SK-N-SH (cell line): ENCODE measurements at regions not wholly inside any gene's neighbourhood (a gene's known extent, or its start where the extent isn't known, plus 50 kb on each side); places are given as distances from the start of the nearest gene placed in this dataset.

ENCODE experiments used
- CTCF ChIA-PET: fragments of 300-600, 350-600 bp; formaldehyde crosslinking; extraction: SDS; loops from one replicate; lab custom pipeline; 2021; lab: Yijun Ruan, JAX
- POLR2A ChIA-PET: fragments of 350-600 bp; sonication (Branson Sonifier 250); formaldehyde crosslinking; extraction: SDS; loops from one replicate; lab custom pipeline; 2020; ENCODE audit warnings: antibody characterized with exemption, inconsistent platforms; lab: Yijun Ruan, JAX
- DNase-seq: peaks from one replicate; pipeline ENCODE4 v3.0.0; 2012
- H2AFZ ChIP-seq: fragments of 200-600 bp; sonication (generic); 2 replicates; pipeline ENCODE4 v1.8.1; 2016; ENCODE audit warnings: antibody characterized with exemption, mild to moderate bottlenecking, low read depth
- H3F3A ChIP-seq: fragments of 200-600 bp; sonication (generic); replicated peaks from 2 replicates; pipeline ENCODE3; 2016; ENCODE audit warnings: antibody characterized with exemption, mild to moderate bottlenecking; ENCODE audit not compliant: insufficient read depth
- H3K27ac ChIP-seq, 2 experiments: fragments of 200-500 bp in 1 of 2; fragments of 200-600 bp in 1 of 2; sonication (Bioruptor generic) in 1 of 2; sonication (generic), shearing (Covaris generic) in 1 of 2; 2 replicates each; pipeline versions ENCODE4 v1.5.1 to v1.6.1; 2014 to 2016; ENCODE audit warnings: low read depth in 2 of 2, inconsistent platforms in 1 of 2, low read length in 1 of 2, mild to moderate bottlenecking in 1 of 2, mixed read lengths in 1 of 2
- H3K27me3 ChIP-seq: fragments of 200-600 bp; sonication (generic), shearing (Covaris generic); 2 replicates; pipeline ENCODE4 v1.6.1; 2016; ENCODE audit warnings: mixed run types; ENCODE audit not compliant: insufficient read depth
- H3K36me3 ChIP-seq, 2 experiments: fragments of 200-500 bp in 1 of 2; fragments of 200-600 bp in 1 of 2; sonication (Bioruptor generic) in 1 of 2; sonication (generic) in 1 of 2; replicated peaks in 1 of 2; 2 replicates each; pipeline versions ENCODE3 to v1.5.1; 2014 to 2016; ENCODE audit warnings: low read length in 1 of 2, mild to moderate bottlenecking in 1 of 2; ENCODE audit not compliant: insufficient read depth in 2 of 2, control insufficient read depth in 1 of 2
- H3K4me1 ChIP-seq, 2 experiments: fragments of 200-500 bp in 1 of 2; fragments of 200-600 bp in 1 of 2; sonication (Bioruptor generic) in 1 of 2; sonication (generic), shearing (Covaris generic) in 1 of 2; 2 replicates each; pipeline versions ENCODE4 v1.5.1 to v1.6.1; 2014 to 2016; ENCODE audit warnings: low read depth in 1 of 2, low read length in 1 of 2, mixed run types in 1 of 2; ENCODE audit not compliant: insufficient read depth in 2 of 2, control insufficient read depth in 1 of 2
- H3K4me2 ChIP-seq: fragments of 200-600 bp; sonication (generic), shearing (Covaris generic); 2 replicates; pipeline ENCODE4 v1.6.1; 2017; ENCODE audit warnings: mixed run types
- H3K4me3 ChIP-seq, 2 experiments: fragments of 200-500 bp in 1 of 2; fragments of 200-600 bp in 1 of 2; sonication (Bioruptor generic) in 1 of 2; sonication (generic), shearing (Covaris generic) in 1 of 2; 2 replicates each; pipeline versions ENCODE4 v1.5.1 to v1.8.1; 2014 to 2016; ENCODE audit warnings: low read depth in 2 of 2, inconsistent platforms in 1 of 2, low read length in 1 of 2, mild to moderate bottlenecking in 1 of 2, mixed read lengths in 1 of 2, moderate library complexity in 1 of 2
- H3K79me2 ChIP-seq: fragments of 200-600 bp; sonication (generic); 2 replicates; pipeline ENCODE4 v1.8.1; 2017; ENCODE audit warnings: mild to moderate bottlenecking; ENCODE audit not compliant: insufficient read depth
- H3K9ac ChIP-seq: fragments of 200-600 bp; sonication (generic); 2 replicates; pipeline ENCODE4 v1.6.1; 2017; ENCODE audit warnings: mixed run types
- H3K9me2 ChIP-seq: fragments of 200-600 bp; sonication (generic); 2 replicates; pipeline ENCODE4 v1.6.1; 2017; ENCODE audit warnings: mixed run types
- H3K9me3 ChIP-seq: fragments of 200-600 bp; sonication (generic); 2 replicates; pipeline ENCODE4 v1.6.1; 2017; ENCODE audit warnings: mixed run types, mild to moderate bottlenecking, moderate library complexity
- H4K20me1 ChIP-seq: fragments of 200-600 bp; sonication (generic); 2 replicates; pipeline ENCODE4 v1.6.1; 2017; ENCODE audit warnings: mild to moderate bottlenecking, mixed run types; ENCODE audit not compliant: insufficient read depth
- ELF1 ChIP-seq: IDR thresholded peaks from 2 replicates; pipeline ENCODE4 v1.4.0; 2012
- EZH2phosphoT487 ChIP-seq: fragments of 200-600 bp; sonication (generic); IDR thresholded peaks from 2 replicates; pipeline ENCODE4 v1.6.1; 2017; ENCODE audit warnings: low read depth, mixed run types, mild to moderate bottlenecking, antibody characterized with exemption, moderate library complexity, borderline replicate concordance
- FOSL2 ChIP-seq: IDR thresholded peaks from 2 replicates; pipeline ENCODE4 v1.4.0; 2012; ENCODE audit warnings: low read depth, mild to moderate bottlenecking, moderate library complexity, borderline replicate concordance
- RAD21 ChIP-seq: IDR thresholded peaks from 2 replicates; pipeline ENCODE4 v1.6.1; 2012; ENCODE audit warnings: mild to moderate bottlenecking, low read length
- YY1 ChIP-seq: IDR thresholded peaks from 2 replicates; pipeline ENCODE4 v1.4.0; 2012; ENCODE audit warnings: low read depth, mild to moderate bottlenecking
- WGBS: methylation state at CpG from one replicate; pipeline ENCODE4 v1.1.6; 2017; ENCODE audit warnings: low lambda C conversion rate; 5-methylcytosine and 5-hydroxymethylcytosine counted together
- TF ChIP-seq, protein P1 (sequence below): fragments of 150-350 bp; IDR thresholded peaks from 2 replicates; pipeline ENCODE4 v1.6.1; 2017; ENCODE audit warnings: antibody characterized with exemption, low read length, low read depth, borderline replicate concordance
- TF ChIP-seq, protein P2 (sequence below): fragments of 200-600 bp; sonication (generic); IDR thresholded peaks from 2 replicates; pipeline ENCODE4 v1.6.1; 2017; ENCODE audit warnings: antibody characterized with exemption, mild to moderate bottlenecking, moderate library complexity

DNA sequence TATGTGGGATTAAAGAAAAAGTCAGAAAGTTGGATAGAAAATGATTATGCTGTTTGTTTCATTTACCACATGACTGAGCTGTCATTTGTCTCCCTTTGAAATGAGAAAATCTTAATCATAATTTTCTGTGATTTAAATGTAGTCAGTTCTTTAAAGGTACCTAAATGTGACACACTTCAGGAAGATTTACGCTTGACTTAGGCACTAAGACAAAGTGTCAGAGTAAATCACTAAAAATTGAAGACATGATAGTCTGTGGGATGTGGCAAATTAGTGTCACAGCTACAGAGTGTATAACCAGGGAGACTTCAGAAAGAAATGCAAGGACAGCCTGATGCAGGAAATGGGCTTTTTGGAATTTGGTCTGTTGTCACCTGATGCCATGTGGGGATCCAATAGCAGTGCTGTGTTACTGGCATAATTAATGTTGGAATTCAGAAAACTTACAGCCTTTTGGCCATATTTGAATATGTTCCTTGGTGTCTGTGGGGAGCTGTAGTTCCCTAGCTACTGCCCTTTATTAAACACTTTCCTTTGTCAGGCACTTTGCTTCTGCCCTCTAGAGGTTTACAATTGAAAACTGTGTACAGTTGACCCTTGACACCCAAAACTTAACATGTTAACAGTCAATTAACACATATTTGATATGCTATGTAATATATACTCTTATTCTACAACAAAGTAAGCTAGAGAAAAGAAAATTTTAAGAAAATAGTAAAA, 493.8 kb downstream of the UTRN start:
- H2AFZ ChIP-seq = no peak overlapping the region
- POLR2A ChIA-PET = no interaction called here
- no peaks in the 10 kb centered on the region for H3K27me3 ChIP-seq
- no peak overlapping the region for H3K9ac ChIP-seq
- H3K9me3 ChIP-seq = no peaks in the 10 kb centered on the region
- H3K4me2 ChIP-seq = no peak overlapping the region
- H3K79me2 ChIP-seq = no peaks in the 10 kb centered on the region
- 70% methylated on average over 1 of the region's 1 CpG for WGBS
- no peak overlapping the region for H3K27ac ChIP-seq
- no peak overlapping the region for H3K4me3 ChIP-seq
- TF ChIP-seq, protein P1, sequence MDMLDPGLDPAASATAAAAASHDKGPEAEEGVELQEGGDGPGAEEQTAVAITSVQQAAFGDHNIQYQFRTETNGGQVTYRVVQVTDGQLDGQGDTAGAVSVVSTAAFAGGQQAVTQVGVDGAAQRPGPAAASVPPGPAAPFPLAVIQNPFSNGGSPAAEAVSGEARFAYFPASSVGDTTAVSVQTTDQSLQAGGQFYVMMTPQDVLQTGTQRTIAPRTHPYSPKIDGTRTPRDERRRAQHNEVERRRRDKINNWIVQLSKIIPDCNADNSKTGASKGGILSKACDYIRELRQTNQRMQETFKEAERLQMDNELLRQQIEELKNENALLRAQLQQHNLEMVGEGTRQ = no peak
- peaks cover 4 to 6% of the 10 kb centered on the region in 2 experiments for H3K36me3 ChIP-seq
- DNase-seq = no peak
- H4K20me1 ChIP-seq = no peaks in the 10 kb centered on the region
- no peaks in the 10 kb centered on the region for H3F3A ChIP-seq
- CTCF ChIA-PET = no interaction called here
- H3K4me1 ChIP-seq = no peaks in the 10 kb centered on the region
- no peaks in the 10 kb centered on the region for H3K9me2 ChIP-seq

DNA sequence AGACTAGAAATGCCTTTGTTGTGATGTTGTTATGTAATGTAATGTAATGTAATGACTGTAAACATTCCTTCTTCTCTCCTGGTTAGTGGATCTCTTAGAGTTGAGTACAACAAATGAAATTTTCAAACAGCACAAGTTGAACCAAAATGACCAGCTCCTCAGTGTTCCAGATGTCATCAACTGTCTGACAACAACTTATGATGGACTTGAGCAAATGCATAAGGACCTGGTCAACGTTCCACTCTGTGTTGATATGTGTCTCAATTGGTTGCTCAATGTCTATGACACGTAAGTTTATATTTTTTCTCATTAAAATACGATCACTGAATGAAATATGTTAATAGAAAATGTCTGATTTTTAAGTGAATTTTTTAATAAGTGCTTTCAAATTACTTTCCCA, 496.7 kb downstream of the UTRN start:
- Histone ChIP-seq H3K4me3 (no peak overlapping the region), H3K9ac (no peak overlapping the region), H3K9me3 (no peaks in the 10 kb centered on the region), H3K9me2 (no peaks in the 10 kb centered on the region), H2AFZ (no peak overlapping the region), H3F3A (no peaks in the 10 kb centered on the region), H3K36me3 (peaks cover 0 to 4% of the 10 kb centered on the region in 2 experiments), H3K27me3 (no peaks in the 10 kb centered on the region), H3K79me2 (no peaks in the 10 kb centered on the region), H3K4me1 (no peaks in the 10 kb centered on the region), H4K20me1 (no peaks in the 10 kb centered on the region), H3K4me2 (no peak overlapping the region), H3K27ac (no peak overlapping the region)
- CTCF ChIA-PET = no interaction called here
- WGBS = 44% methylated on average over 3 of the region's 3 CpGs
- POLR2A ChIA-PET = no interaction called here
- DNase-seq = no peak
- TF ChIP-seq YY1 (no peak), FOSL2 (no peak), EZH2phosphoT487 (no peak), ELF1 (no peak), RAD21 (no peak)
- TF ChIP-seq, protein P2, sequence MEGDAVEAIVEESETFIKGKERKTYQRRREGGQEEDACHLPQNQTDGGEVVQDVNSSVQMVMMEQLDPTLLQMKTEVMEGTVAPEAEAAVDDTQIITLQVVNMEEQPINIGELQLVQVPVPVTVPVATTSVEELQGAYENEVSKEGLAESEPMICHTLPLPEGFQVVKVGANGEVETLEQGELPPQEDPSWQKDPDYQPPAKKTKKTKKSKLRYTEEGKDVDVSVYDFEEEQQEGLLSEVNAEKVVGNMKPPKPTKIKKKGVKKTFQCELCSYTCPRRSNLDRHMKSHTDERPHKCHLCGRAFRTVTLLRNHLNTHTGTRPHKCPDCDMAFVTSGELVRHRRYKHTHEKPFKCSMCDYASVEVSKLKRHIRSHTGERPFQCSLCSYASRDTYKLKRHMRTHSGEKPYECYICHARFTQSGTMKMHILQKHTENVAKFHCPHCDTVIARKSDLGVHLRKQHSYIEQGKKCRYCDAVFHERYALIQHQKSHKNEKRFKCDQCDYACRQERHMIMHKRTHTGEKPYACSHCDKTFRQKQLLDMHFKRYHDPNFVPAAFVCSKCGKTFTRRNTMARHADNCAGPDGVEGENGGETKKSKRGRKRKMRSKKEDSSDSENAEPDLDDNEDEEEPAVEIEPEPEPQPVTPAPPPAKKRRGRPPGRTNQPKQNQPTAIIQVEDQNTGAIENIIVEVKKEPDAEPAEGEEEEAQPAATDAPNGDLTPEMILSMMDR = no peak
- TF ChIP-seq, protein P1 = no peak
